Mesothelial cell of epicardium (in vitro differentiated cells): ENCODE measurements at regions not wholly inside any gene's neighbourhood (a gene's known extent, or its start where the extent isn't known, plus 50 kb on each side); places are given as distances from the start of the nearest gene placed in this dataset.
"Not testable (repeated sequence)": the region's sequence is repeated elsewhere in the genome, so short reads cannot be mapped to it uniquely, and the experiment has no call there.

Experiments
- DNase-seq, 2 experiments: peaks; one replicate each; pipeline ENCODE4 v3.0.0; 2021; ENCODE audit warnings: low spot score in 2 of 2; ENCODE audit not compliant: unreplicated experiment in 2 of 2
- H3K27ac Mint-ChIP-seq: 2 replicates; pipeline ENCODE4 v1.8.0; 2021; ENCODE audit warnings: mixed read lengths
- H3K27me3 Mint-ChIP-seq: 2 replicates; pipeline ENCODE4 v1.8.0; 2021; ENCODE audit warnings: low read depth, mixed read lengths
- H3K36me3 Mint-ChIP-seq: 2 replicates; pipeline ENCODE4 v1.8.0; 2021; ENCODE audit warnings: mixed read lengths
- H3K4me1 Mint-ChIP-seq: 2 replicates; pipeline ENCODE4 v1.8.0; 2021; ENCODE audit warnings: mixed read lengths
- H3K4me3 Mint-ChIP-seq: 2 replicates; pipeline ENCODE4 v1.8.0; 2021; ENCODE audit warnings: mild to moderate bottlenecking, moderate library complexity, mixed read lengths
- H3K9me3 Mint-ChIP-seq: 2 replicates; pipeline ENCODE4 v1.8.0; 2021; ENCODE audit warnings: mixed read lengths
- TF ChIP-seq, protein P1 (sequence below): fragments of 200-600 bp; sonication (generic); IDR thresholded peaks from one replicate; pipeline ENCODE4 v1.5.0; 2021; ENCODE audit warnings: antibody characterized with exemption; ENCODE audit not compliant: unreplicated experiment

DNA sequence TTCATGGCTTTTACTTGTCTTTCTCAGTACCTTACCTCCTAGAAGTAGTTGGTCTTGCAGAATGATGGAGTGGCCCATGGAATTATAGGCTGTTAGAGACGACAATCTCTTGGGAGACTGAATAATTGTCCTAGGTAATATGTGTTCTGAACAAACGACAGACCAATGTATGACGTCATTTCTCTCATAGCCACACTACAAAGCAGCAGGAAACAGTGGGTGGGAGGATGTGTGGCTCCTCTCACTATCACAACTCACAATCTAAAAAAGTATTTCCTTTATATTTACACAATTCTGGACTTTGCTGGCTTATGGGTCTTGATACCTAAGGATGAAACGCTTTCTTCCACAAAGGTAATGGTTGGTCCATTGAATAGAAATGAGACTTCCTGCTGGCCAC is 183.9 kb downstream of the TOX3 start:
- Mint-ChIP-seq H3K9me3 (peaks cover 6% of the 10 kb centered on the region), H3K27me3 (peaks cover 25% of the 10 kb centered on the region)
- TF ChIP-seq, protein P1, sequence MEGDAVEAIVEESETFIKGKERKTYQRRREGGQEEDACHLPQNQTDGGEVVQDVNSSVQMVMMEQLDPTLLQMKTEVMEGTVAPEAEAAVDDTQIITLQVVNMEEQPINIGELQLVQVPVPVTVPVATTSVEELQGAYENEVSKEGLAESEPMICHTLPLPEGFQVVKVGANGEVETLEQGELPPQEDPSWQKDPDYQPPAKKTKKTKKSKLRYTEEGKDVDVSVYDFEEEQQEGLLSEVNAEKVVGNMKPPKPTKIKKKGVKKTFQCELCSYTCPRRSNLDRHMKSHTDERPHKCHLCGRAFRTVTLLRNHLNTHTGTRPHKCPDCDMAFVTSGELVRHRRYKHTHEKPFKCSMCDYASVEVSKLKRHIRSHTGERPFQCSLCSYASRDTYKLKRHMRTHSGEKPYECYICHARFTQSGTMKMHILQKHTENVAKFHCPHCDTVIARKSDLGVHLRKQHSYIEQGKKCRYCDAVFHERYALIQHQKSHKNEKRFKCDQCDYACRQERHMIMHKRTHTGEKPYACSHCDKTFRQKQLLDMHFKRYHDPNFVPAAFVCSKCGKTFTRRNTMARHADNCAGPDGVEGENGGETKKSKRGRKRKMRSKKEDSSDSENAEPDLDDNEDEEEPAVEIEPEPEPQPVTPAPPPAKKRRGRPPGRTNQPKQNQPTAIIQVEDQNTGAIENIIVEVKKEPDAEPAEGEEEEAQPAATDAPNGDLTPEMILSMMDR = no peak

DNA sequence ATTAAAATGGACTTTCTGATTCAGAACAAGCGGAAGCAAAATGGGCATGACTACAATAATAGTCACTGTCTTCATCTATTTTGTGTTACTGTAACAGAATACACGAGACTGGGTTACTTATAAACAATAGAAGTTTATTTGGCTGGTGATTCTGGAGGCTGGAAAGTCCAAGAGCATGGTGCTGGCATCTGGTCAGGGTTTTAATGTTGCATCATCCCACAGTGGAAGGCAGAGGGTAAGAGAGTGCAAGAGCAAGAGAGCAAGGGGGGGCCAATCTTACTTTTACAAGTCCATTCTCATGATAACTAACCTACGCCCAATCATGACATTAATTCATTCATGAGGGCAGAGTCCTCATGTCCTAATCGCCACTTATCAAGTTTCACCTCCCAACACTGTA is 189.2 kb downstream of the TOX3 start:
- no peak overlapping the region for H3K27ac Mint-ChIP-seq
- no peak overlapping the region for H3K4me3 Mint-ChIP-seq
- H3K9me3 Mint-ChIP-seq = peaks cover 21% of the 10 kb centered on the region
- no peak for DNase-seq
- H3K27me3 Mint-ChIP-seq = peaks cover 10% of the 10 kb centered on the region
- TF ChIP-seq, protein P1 = no peak
- no peaks in the 10 kb centered on the region for H3K4me1 Mint-ChIP-seq
- no peaks in the 10 kb centered on the region for H3K36me3 Mint-ChIP-seq

More for the DNA sequence above, 183.9 kb downstream of the TOX3 start:
- Mint-ChIP-seq H3K27ac (no peak overlapping the region), H3K36me3 (no peaks in the 10 kb centered on the region), H3K4me1 (no peaks in the 10 kb centered on the region), H3K4me3 (no peak overlapping the region)
- DNase-seq = no peak

DNA sequence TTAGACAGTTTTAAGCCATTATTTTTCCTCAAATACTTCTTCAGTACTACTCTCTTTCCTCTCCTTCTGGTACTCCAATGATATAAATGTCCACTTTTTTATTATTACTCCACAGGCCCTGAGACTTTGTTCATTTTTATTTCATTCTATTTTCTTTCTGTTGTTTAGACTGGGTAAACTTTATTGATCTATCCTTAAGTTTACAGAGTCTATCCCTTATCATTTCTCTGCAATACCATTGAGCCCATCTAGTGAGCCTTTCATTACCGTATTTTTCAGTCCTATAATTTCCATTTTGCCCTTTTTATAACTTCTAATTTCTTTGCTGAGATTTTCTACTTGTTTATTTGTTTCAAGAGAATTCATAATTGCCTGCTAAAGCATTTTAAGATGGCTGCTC is 193.7 kb downstream of the TOX3 start:
- TF ChIP-seq, protein P1 = no peak
- Mint-ChIP-seq H3K4me3 (no peak overlapping the region), H3K27me3 (peaks cover 13% of the 10 kb centered on the region), H3K36me3 (no peaks in the 10 kb centered on the region), H3K27ac (no peak overlapping the region), H3K4me1 (no peaks in the 10 kb centered on the region), H3K9me3 (peaks cover 17% of the 10 kb centered on the region)
- DNase-seq = no peak

DNA sequence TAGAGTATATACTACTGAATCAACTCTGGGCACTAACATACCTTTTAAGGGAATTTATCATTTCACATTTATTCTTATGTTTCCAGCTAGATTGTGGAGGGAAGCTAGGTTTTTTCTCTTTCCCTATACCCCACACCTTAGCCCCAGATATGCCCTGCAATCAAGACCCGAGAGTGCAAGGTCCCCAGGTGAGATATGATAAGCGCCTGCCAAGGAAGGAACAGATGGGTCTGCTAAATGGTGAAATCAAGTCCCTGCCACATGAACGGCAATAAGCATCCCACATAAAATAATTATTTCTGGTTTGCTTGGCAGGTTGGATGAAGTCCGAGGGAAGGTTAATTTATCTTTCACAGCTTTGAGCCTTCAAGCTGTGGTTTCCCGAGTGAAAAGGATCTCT is 195.5 kb downstream of the TOX3 start:
- DNase-seq = no peak
- Mint-ChIP-seq H3K27ac (no peak overlapping the region), H3K4me1 (no peaks in the 10 kb centered on the region), H3K4me3 (no peak overlapping the region), H3K36me3 (no peaks in the 10 kb centered on the region), H3K27me3 (peaks cover 15% of the 10 kb centered on the region), H3K9me3 (no peaks in the 10 kb centered on the region)
- TF ChIP-seq, protein P1 = no peak

DNA sequence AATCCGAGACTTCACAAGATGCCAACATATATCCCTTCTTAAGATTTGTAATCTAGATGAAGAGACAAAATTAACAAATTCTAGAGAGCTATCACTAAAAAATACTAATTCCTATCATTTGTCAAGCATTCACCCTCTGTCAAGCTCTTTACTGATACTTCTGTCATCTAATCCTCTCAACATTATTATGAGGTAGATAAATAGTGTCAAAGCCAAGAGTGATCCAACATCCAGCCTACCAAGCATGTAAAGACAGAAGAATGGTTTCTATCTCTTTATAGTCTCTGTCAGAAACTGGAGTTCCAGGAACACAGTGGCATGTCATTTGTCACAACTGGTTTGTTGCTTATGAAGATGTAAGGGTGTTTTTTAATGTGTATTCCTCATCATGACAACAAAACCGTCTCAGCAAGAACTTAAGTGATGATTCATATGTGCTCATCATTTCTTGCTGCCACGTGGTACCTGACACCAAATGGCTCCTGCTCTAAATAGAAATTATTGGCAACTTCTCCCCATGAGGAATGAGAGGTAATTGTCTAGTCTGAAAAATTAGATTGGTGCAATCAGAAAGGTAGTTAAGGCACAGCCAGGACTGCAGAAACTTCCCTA is 196.8 kb downstream of the TOX3 start:
- TF ChIP-seq, protein P1 = no peak
- no peak for DNase-seq
- Mint-ChIP-seq H3K9me3 (no peaks in the 10 kb centered on the region), H3K27ac (no peak overlapping the region), H3K4me3 (no peak overlapping the region), H3K36me3 (no peaks in the 10 kb centered on the region), H3K4me1 (no peaks in the 10 kb centered on the region), H3K27me3 (peaks cover 15% of the 10 kb centered on the region)

DNA sequence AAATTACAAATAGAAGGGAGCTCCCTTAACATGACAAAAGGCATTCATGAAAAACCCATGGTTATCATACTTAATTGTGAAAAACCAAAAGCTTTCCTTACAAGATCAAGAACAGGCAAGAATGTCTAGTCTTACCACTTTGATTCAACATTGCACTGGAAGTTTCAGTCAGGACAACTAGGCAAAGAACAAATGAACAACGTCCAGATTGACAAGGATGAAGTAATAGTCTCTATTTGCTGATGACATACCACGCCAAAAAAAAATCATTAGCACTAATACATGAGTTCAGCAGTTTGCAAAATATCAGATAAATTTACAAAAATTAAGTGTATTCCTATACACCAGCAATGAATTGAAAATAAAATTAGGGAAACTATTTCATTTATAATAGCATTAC is 200.2 kb downstream of the TOX3 start:
- Mint-ChIP-seq H3K27ac (no peak overlapping the region), H3K9me3 (no peaks in the 10 kb centered on the region), H3K4me3 (no peak overlapping the region), H3K4me1 (no peaks in the 10 kb centered on the region), H3K36me3 (no peaks in the 10 kb centered on the region), H3K27me3 (peaks cover 12% of the 10 kb centered on the region)
- DNase-seq = no peak
- TF ChIP-seq, protein P1 = no peak

DNA sequence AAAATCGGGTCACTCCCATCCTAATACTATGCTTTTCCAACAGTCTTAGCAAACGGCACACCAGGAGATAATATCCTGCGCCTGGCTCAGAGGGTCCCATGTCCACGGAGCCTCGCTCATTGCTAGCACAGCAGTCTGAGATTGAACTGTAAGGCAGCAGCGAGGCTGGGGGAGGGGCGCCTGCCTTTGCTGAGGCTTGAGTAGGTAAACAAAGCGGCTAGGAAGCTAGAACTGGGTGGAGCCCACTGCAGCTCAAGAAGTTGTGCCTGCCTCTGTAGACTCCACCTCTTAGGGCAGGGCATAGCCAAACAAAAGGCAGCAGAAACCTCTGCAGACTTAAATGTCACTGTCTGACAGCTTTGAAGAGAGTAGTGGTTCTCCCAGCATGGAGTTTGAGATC is 213.3 kb downstream of the TOX3 start:
- H3K4me3 Mint-ChIP-seq, H3K27ac Mint-ChIP-seq, H3K4me1 Mint-ChIP-seq, DNase-seq, H3K36me3 Mint-ChIP-seq: not testable (repeated sequence)
- Mint-ChIP-seq H3K27me3 (peaks cover 24% of the 10 kb centered on the region), H3K9me3 (peaks cover 33% of the 10 kb centered on the region)
